GM10248 (cell line): ENCODE measurements at regions not wholly inside any gene's neighbourhood (a gene's known extent, or its start where the extent isn't known, plus 50 kb on each side); places are given as distances from the start of the nearest gene placed in this dataset.

ENCODE experiments used
- CTCF ChIA-PET: fragments of 300-600 bp; sonication (Branson Sonifier 250); formaldehyde crosslinking; extraction: SDS; loops from one replicate; lab custom pipeline; 2021; ENCODE audit warnings: antibody characterized with exemption; lab: Yijun Ruan, JAX
- POLR2A ChIA-PET: fragments of 350-650 bp; sonication (Branson Sonifier 250); formaldehyde crosslinking; extraction: SDS; loops from one replicate; lab custom pipeline; 2020; ENCODE audit warnings: antibody characterized with exemption; lab: Yijun Ruan, JAX
- DNase-seq: peaks from one replicate; pipeline ENCODE4 v3.0.0; 2012; ENCODE audit errors: extremely low spot score
- CTCF ChIP-seq: IDR thresholded peaks from 2 replicates; pipeline ENCODE4 v1.5.1; 2012; ENCODE audit warnings: mild to moderate bottlenecking, low read depth; ENCODE audit errors: extremely low read depth, missing control alignments, control extremely low read depth

GRCh38 chr9:10961883-10962282 lies 349.1 kb upstream of the PTPRD start:
- CTCF ChIA-PET = no interaction called here
- TF ChIP-seq CTCF = no peak

GRCh38 chr9:10983251-10983650 lies 370.4 kb upstream of the PTPRD start:
- POLR2A ChIA-PET = no interaction called here
- TF ChIP-seq CTCF = no peak
- DNase-seq = no peak
- CTCF ChIA-PET = no interaction called here

More at GRCh38 chr9:10961883-10962282, 349.1 kb upstream of the PTPRD start:
- DNase-seq = no peak
- POLR2A ChIA-PET = no interaction called here

GRCh38 chr9:10999646-11000045 lies 386.8 kb upstream of the PTPRD start:
- DNase-seq = no peak
- ChIA-PET CTCF (interaction anchor here (0.9 kb wide), 1 partner anchor 9 kb away, joined by 3 read pairs; no protein-coding TSS in a partner anchor), POLR2A (interaction anchor here (0.6 kb wide), 1 partner anchor 922 kb away, joined by 4 read pairs; no protein-coding TSS in a partner anchor)
- no peak for TF ChIP-seq CTCF

GRCh38 chr9:11001546-11001945 lies 388.7 kb upstream of the PTPRD start:
- no peak for DNase-seq
- CTCF ChIA-PET = no interaction called here
- TF ChIP-seq CTCF = no peak
- POLR2A ChIA-PET = no interaction called here

- no peak for DNase-seq
- POLR2A ChIA-PET = no interaction called here
- no peak for TF ChIP-seq CTCF
- CTCF ChIA-PET = interaction anchor here (0.9 kb wide), 1 partner anchor 10 kb away, joined by 3 read pairs; no protein-coding TSS in a partner anchor
Measured at GRCh38 chr9:11002705-11003104, 389.9 kb upstream of the PTPRD start.

GRCh38 chr9:11003836-11004235 lies 391.0 kb upstream of the PTPRD start:
- no peak for DNase-seq
- CTCF ChIA-PET = no interaction called here
- TF ChIP-seq CTCF = no peak
- POLR2A ChIA-PET = no interaction called here
